A673 (cell line): ENCODE measurements at regions not wholly inside any gene's neighbourhood (a gene's known extent, or its start where the extent isn't known, plus 50 kb on each side); places are given as distances from the start of the nearest gene placed in this dataset.

Experiments
- BruUV-seq: library from RNA; stranded (reverse); fragments of 400-500 nt; replicated peaks from 2 replicates; lab custom pipeline; 2021; lab: Mats Ljungman, UMichigan
- CTCF ChIA-PET: fragments of 300-600 bp; sonication (Branson Sonifier 250); formaldehyde crosslinking; loops from one replicate; lab custom pipeline; 2022; ENCODE audit warnings: antibody characterized with exemption; lab: Charles Lee
- POLR2A ChIA-PET: fragments of 300-600 bp; sonication (Branson Sonifier 250); formaldehyde crosslinking; loops from one replicate; lab custom pipeline; 2022; ENCODE audit warnings: antibody characterized with exemption; ENCODE audit not compliant: low non-redundant PET; lab: Charles Lee
- DNase-seq: peaks from one replicate; pipeline ENCODE4 v3.0.0-alpha.2; 2015; ENCODE audit warnings: low spot score
- H3K27ac ChIP-seq: fragments of 200-600 bp; sonication (generic); 2 replicates; pipeline ENCODE4 v1.5.1; 2016; ENCODE audit warnings: mixed run types, low read depth, mild to moderate bottlenecking, mixed read lengths, antibody characterized with exemption, low read length; ENCODE audit not compliant: poor library complexity, severe bottlenecking
- H3K27me3 ChIP-seq: fragments of 200-600 bp; sonication (generic); replicated peaks from 2 replicates; pipeline ENCODE4 v1.6.1; 2017; ENCODE audit warnings: mixed run types, low read depth, mild to moderate bottlenecking, mixed read lengths, antibody characterized with exemption, low read length; ENCODE audit not compliant: insufficient read depth, poor library complexity
- H3K36me3 ChIP-seq: fragments of 200-600 bp; sonication (generic); 2 replicates; pipeline ENCODE4 v1.6.1; 2016; ENCODE audit warnings: mixed run types, mild to moderate bottlenecking, mixed read lengths, antibody characterized with exemption, low read length; ENCODE audit not compliant: insufficient read depth, poor library complexity, severe bottlenecking
- H3K4me1 ChIP-seq: fragments of 200-600 bp; sonication (generic); 2 replicates; pipeline ENCODE4 v1.6.1; 2017; ENCODE audit warnings: mixed run types, mild to moderate bottlenecking, mixed read lengths, antibody characterized with exemption, low read length; ENCODE audit not compliant: insufficient read depth, poor library complexity, severe bottlenecking
- H3K4me3 ChIP-seq: fragments of 200-600 bp; sonication (generic); 2 replicates; pipeline ENCODE4 v1.5.1; 2016; ENCODE audit warnings: low read depth, mixed run types, mild to moderate bottlenecking, mixed read lengths, low read length; ENCODE audit not compliant: poor library complexity, severe bottlenecking
- H3K9me3 ChIP-seq: fragments of 200-600 bp; sonication (generic); 2 replicates; pipeline ENCODE4 v1.6.1; 2016; ENCODE audit warnings: mixed run types, low read depth, mild to moderate bottlenecking, mixed read lengths, antibody characterized with exemption, low read length; ENCODE audit not compliant: poor library complexity, severe bottlenecking
- CTCF ChIP-seq: fragments of 300-800, 200-600 bp; sonication (generic); conservative IDR thresholded peaks from 2 replicates; pipeline ENCODE4 v1.5.1; 2017; ENCODE audit warnings: low read depth, mild to moderate bottlenecking, antibody characterized with exemption, low read length, moderate library complexity, mixed read lengths
- EZH2 ChIP-seq: fragments of 200-600 bp; sonication (generic); IDR thresholded peaks from 2 replicates; pipeline ENCODE4 v1.6.1; 2017; ENCODE audit warnings: borderline replicate concordance, low read depth, mild to moderate bottlenecking, mixed read lengths, antibody characterized with exemption, low read length; ENCODE audit not compliant: poor library complexity, severe bottlenecking
- intact Hi-C: fragments of 100-400 bp; cut with micrococcal nuclease; formaldehyde crosslinking; loops from one replicate; pipeline ENCODE4 v1.10.0; 2022; ENCODE audit not compliant: unreplicated experiment

- peaks cover 6% of the 10 kb centered on the region for H3K4me1 ChIP-seq
- no peak for DNase-seq
- TF ChIP-seq EZH2 (no peak), CTCF (no peak)
- intact Hi-C loops, result no loop called here
- no TSS peak for BruUV-seq
- H3K27ac ChIP-seq, result no peak overlapping the region
- H3K27me3 ChIP-seq, result no peaks in the 10 kb centered on the region
- CTCF ChIA-PET, result no interaction called here
- POLR2A ChIA-PET, result no interaction called here
- no peak overlapping the region for H3K4me3 ChIP-seq
- no peaks in the 10 kb centered on the region for H3K9me3 ChIP-seq
- H3K36me3 ChIP-seq, result no peaks in the 10 kb centered on the region
Measured at GRCh38 chr20:50279988-50280850, 89.6 kb downstream of the CEBPB start.

GRCh38 chr20:50280851-50281655, 90.4 kb downstream of the CEBPB start:
- TF ChIP-seq EZH2, result no peak
- no peak for TF ChIP-seq CTCF
- Histone ChIP-seq H3K27ac (no peak overlapping the region), H3K9me3 (no peaks in the 10 kb centered on the region), H3K36me3 (no peaks in the 10 kb centered on the region), H3K4me3 (no peak overlapping the region), H3K27me3 (no peaks in the 10 kb centered on the region), H3K4me1 (peaks cover 12% of the 10 kb centered on the region)
- ChIA-PET POLR2A (no interaction called here), CTCF (interaction anchor here (0.9 kb wide), 1 partner anchor 8 kb away, joined by 3 read pairs; no protein-coding TSS in a partner anchor)
- intact Hi-C loops, result no loop called here
- BruUV-seq, result no TSS peak
- no peak for DNase-seq

DNA sequence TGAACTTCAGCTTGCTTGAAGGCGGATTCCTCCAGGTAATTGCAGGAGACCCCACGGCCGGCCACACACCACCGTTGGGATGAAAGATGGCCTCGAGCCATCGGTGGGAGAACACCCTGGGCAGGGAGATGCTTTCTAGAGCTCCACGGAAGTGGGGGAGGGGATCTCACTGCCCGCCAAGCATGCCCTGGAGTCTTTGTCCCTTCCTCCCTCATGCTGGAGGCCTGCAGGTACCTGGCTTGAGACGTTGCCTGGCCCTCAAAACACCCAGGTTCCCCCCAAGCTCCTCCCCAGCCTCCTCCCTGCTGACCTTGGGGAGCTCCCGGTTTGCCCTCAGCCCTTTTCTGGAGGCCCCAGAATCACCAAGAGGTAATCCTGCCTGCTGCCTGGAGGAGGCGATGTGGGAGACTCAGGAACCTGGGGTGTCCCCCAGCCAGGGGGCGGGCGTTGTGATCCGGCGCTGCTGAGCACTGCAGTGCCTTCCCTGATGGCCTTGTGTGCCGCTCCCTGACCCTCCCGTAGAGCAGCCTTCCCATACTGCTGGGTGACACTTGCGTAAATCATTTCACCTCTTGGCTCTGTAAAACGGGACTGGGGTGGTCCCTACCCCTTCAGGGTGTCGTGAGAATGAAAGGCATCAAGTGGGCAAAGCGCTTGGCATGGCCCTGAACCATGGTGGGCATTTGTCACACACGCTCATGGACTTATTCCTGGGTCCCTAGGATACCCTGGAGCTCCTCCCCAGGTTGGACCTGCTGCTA, 91.4 kb downstream of the CEBPB start:
- H3K4me1 ChIP-seq, result peaks cover 19% of the 10 kb centered on the region
- no peak for DNase-seq
- no TSS peak for BruUV-seq
- TF ChIP-seq EZH2, result no peak
- peak; percentile 50 for TF ChIP-seq CTCF
- intact Hi-C loops, result no loop called here
- no peaks in the 10 kb centered on the region for H3K36me3 ChIP-seq
- H3K9me3 ChIP-seq, result no peaks in the 10 kb centered on the region
- ChIA-PET POLR2A (no interaction called here), CTCF (interaction anchor here (0.9 kb wide), 1 partner anchor 9 kb away, joined by 3 read pairs; no protein-coding TSS in a partner anchor)
- H3K27ac ChIP-seq, result no peak overlapping the region
- H3K27me3 ChIP-seq, result no peaks in the 10 kb centered on the region
- H3K4me3 ChIP-seq, result no peak overlapping the region
